ENCODE measurements at regions not wholly inside any gene's neighbourhood (a gene's known extent, or its start where the extent isn't known, plus 50 kb on each side); places are given as distances from the start of the nearest gene placed in this dataset.

DNA sequence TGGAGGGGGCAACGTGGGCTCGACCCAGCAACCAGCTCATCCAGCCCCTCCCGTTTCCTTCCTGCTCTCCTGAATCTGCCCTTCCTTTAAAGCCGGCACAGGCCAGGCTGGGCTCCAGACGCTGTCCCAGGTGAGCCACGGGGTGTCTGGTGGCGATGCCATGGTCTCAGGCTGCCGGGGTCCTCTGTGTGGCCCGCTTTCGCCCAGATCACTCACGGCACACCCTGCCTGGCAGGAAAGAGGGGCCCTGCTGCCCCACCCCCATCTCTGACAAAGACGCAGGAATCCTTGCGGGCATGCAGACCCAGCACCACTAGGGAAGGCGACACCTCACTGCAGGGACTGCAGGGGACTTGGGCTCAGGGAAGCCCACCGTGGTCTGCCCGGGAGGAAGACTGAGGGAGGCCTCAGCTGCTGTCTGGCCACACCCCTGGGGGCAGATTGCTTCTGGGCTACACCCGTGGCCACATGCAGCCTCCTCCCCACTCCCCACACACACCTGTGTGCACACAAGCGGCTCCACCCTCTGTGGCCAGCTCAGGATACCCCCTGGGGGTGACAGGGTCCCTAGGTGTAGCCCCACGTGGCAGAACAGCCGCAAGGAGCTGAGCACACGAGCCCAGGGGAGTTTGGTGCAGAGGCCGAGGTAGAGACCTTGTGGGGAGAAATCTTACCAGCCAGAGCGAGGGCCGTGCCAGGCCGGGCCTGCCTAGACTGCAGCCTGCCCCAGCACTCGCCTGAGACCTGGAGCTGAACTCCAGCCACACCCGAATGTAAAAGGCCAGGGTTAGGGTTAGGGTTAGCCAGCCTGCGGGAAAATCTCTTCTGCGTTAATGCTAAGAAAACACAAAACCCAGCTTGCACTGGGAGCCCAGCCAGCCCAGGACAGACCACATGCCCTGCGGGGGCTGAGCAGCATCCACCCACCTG is 104.6 kb downstream of the DLL1 start:
- DNase-seq: no peak
- H3K27ac ChIP-seq: no peak overlapping the region
- ATAC-seq: no peak

DNA sequence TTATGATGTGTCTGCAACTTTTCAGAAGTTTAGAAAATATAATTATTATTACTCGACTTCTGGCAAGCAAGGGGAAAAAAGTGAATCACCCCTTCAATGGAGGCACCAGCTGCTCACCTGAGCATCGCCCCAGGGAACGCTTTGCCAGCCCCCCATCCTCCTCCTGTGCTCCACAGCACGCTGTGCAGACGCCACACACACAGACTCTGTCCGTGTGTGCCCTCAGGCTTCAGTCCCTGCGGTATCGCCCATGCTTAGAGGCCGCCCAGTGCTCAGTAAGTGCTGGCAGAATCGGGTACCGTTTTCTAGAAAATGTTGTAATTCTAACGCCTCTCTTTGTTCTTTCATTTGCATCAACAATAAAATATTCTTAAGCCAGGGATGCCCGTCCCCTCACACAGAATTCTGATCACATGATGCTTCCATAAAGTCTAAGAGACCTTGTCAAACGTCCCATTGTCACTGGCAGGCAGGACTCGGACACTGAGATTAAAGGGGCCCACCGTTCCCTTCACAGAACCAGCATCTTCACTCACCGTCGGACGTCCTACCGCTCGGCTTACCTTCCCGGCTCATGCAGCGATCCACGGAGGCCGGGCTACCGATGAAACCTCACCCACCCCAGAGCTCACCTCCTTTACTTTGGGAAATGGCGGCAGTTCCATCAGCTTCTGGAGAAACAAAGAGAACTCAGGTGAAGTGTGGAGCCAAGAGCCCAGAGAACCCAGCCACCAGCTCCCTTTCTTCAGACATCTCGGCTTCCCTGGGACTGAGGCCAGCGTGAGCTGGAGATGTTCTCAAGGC is 105.5 kb downstream of the DLL1 start:
- intact Hi-C loops (cut with DNase I): no loop called here
- 92 to 93% (median 93%) methylated on average over 29 of the region's 29 CpGs for WGBS, 4 donors

More for the DNA sequence above, 104.6 kb downstream of the DLL1 start:
- WGBS, 4 donors: 62 to 81% (median 79%) methylated on average over 14 to 30 of the region's 30 CpGs
- H3K4me1 ChIP-seq: peaks cover 0 to 3% (median 0%) of the 10 kb centered on the region in 12 donors
- no peaks in the 10 kb centered on the region for H3K36me3 ChIP-seq
- no peak for TF ChIP-seq POLR2A (IDR thresholded peaks at IDR 0.05)
- TF ChIP-seq, protein P1, sequence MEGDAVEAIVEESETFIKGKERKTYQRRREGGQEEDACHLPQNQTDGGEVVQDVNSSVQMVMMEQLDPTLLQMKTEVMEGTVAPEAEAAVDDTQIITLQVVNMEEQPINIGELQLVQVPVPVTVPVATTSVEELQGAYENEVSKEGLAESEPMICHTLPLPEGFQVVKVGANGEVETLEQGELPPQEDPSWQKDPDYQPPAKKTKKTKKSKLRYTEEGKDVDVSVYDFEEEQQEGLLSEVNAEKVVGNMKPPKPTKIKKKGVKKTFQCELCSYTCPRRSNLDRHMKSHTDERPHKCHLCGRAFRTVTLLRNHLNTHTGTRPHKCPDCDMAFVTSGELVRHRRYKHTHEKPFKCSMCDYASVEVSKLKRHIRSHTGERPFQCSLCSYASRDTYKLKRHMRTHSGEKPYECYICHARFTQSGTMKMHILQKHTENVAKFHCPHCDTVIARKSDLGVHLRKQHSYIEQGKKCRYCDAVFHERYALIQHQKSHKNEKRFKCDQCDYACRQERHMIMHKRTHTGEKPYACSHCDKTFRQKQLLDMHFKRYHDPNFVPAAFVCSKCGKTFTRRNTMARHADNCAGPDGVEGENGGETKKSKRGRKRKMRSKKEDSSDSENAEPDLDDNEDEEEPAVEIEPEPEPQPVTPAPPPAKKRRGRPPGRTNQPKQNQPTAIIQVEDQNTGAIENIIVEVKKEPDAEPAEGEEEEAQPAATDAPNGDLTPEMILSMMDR (IDR thresholded peaks at IDR 0.05): no peak
- H3K4me3 ChIP-seq: no peak overlapping the region
- no peaks in the 10 kb centered on the region for H3K27me3 ChIP-seq
- intact Hi-C loops (cut with DNase I): no loop called here
- H3K9me3 ChIP-seq: no peaks in the 10 kb centered on the region

DNA sequence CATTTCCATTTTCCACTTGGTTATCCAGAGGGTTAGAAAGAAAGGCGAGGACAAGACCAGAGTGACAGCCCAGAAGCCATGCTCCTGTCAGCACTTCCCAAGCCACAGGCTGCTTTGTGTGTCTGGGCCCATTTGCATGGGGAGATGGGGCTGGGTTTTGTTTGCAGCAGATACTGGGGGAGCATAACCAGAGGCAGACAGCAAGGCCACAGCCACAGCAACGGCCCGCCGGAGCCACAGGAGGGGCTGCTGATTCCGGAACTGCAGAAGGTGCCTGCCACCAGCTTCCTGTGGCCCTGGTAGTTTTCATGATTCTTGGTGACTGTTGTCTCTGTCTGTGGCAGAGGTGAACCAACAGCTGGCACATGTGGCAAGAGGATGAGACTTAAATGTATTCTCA is 106.6 kb downstream of the DLL1 start:
- ATAC-seq: no peak
- H3K4me1 ChIP-seq: peaks cover 0 to 3% (median 0%) of the 10 kb centered on the region in 12 donors
- intact Hi-C loops (cut with DNase I): no loop called here
- 60 to 73% (median 68%) methylated on average over 5 of the region's 5 CpGs for WGBS, 4 donors
- no peak for DNase-seq
- no peaks in the 10 kb centered on the region for H3K36me3 ChIP-seq
- H3K4me3 ChIP-seq: no peak overlapping the region
- TF ChIP-seq, protein P1 (IDR thresholded peaks at IDR 0.05): no peak
- TF ChIP-seq POLR2A (IDR thresholded peaks at IDR 0.05): no peak
- H3K9me3 ChIP-seq: no peaks in the 10 kb centered on the region
- no peaks in the 10 kb centered on the region for H3K27me3 ChIP-seq
- no peak overlapping the region for H3K27ac ChIP-seq

More for the DNA sequence above, 105.5 kb downstream of the DLL1 start:
- no peak overlapping the region for H3K27ac ChIP-seq
- H3K4me3 ChIP-seq: no peak overlapping the region
- TF ChIP-seq, protein P1 (IDR thresholded peaks at IDR 0.05): no peak
- no peak for TF ChIP-seq POLR2A (IDR thresholded peaks at IDR 0.05)
- peaks cover 0 to 3% (median 0%) of the 10 kb centered on the region in 12 donors for H3K4me1 ChIP-seq
- no peak for ATAC-seq
- no peak for DNase-seq
- H3K27me3 ChIP-seq: no peaks in the 10 kb centered on the region
- H3K36me3 ChIP-seq: no peaks in the 10 kb centered on the region
- no peaks in the 10 kb centered on the region for H3K9me3 ChIP-seq

DNA sequence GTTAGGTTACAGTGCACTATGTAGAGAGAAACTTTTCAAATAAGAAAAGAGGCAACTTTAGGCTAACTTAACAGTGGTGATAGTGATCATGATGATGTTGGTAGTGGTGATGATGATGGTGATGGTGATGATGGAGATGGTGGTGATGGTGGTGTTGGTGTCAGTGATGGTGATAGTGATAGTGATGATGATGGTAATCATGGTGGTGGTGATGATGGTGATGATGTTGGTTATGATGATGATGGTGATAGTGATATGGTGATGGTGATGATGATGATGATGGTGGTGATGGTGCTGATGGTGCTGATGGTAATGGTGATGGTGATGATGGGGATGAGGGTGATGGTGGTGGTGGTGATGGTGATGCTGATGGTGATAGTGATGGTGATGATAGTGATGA is 107.4 kb downstream of the DLL1 start:
- intact Hi-C loops (cut with DNase I): no loop called here
- DNase-seq: no peak
- ATAC-seq: no peak
- H3K27me3 ChIP-seq: no peaks in the 10 kb centered on the region
- no peak overlapping the region for H3K4me3 ChIP-seq
- H3K4me1 ChIP-seq: peaks cover 0 to 3% (median 0%) of the 10 kb centered on the region in 12 donors
- no peak overlapping the region for H3K27ac ChIP-seq
- TF ChIP-seq, protein P1 (IDR thresholded peaks at IDR 0.05): no peak
- TF ChIP-seq POLR2A (IDR thresholded peaks at IDR 0.05): no peak
- no peaks in the 10 kb centered on the region for H3K36me3 ChIP-seq
- H3K9me3 ChIP-seq: no peaks in the 10 kb centered on the region
